ENCODE measurements at regions not wholly inside any gene's neighbourhood (a gene's known extent, or its start where the extent isn't known, plus 50 kb on each side); places are given as distances from the start of the nearest gene placed in this dataset.

- Histone ChIP-seq H3K36me3 (no peaks in the 10 kb centered on the region), H3K27me3 (no peaks in the 10 kb centered on the region), H3K27ac (no peak overlapping the region), H3K4me3 (no peak overlapping the region), H3K9me3 (no peaks in the 10 kb centered on the region), H3K4me1 (no peaks in the 10 kb centered on the region)
- no peak for TF ChIP-seq CTCF (IDR thresholded peaks at IDR 0.05)
- no peak for TF ChIP-seq POLR2A (IDR thresholded peaks at IDR 0.05)
- no peak for TF ChIP-seq POLR2AphosphoS5 (IDR thresholded peaks at IDR 0.05)
- intact Hi-C loops (cut with DNase I; ENCODE audit: low total_unique reads), result loop anchor here (2.0 kb wide), 1 partner anchor 60 kb away; no protein-coding TSS in a partner anchor
- no peak for DNase-seq (ENCODE audit: low spot score in 2 of 2)
Measured at GRCh38 chr15:97686324-97686723, 274.2 kb upstream of the ARRDC4 start.

GRCh38 chr15:97687654-97688053 is 272.8 kb upstream of the ARRDC4 start:
- no peak for DNase-seq (ENCODE audit: low spot score in 2 of 2)
- Histone ChIP-seq H3K36me3 (no peaks in the 10 kb centered on the region), H3K4me1 (no peaks in the 10 kb centered on the region), H3K9me3 (no peaks in the 10 kb centered on the region), H3K27ac (no peak overlapping the region), H3K4me3 (no peak overlapping the region), H3K27me3 (no peaks in the 10 kb centered on the region)
- intact Hi-C loops (cut with DNase I; ENCODE audit: low total_unique reads), result loop anchor here (2.0 kb wide), 1 partner anchor 61 kb away; no protein-coding TSS in a partner anchor
- TF ChIP-seq POLR2A (IDR thresholded peaks at IDR 0.05) (no peak), POLR2AphosphoS5 (IDR thresholded peaks at IDR 0.05) (no peak), CTCF (IDR thresholded peaks at IDR 0.05) (no peak)

GRCh38 chr15:97688177-97688576 is 272.3 kb upstream of the ARRDC4 start:
- no peaks in the 10 kb centered on the region for H3K4me1 ChIP-seq
- H3K9me3 ChIP-seq, result no peaks in the 10 kb centered on the region
- no peak overlapping the region for H3K27ac ChIP-seq
- TF ChIP-seq CTCF (IDR thresholded peaks at IDR 0.05) (no peak), POLR2A (IDR thresholded peaks at IDR 0.05) (no peak), POLR2AphosphoS5 (IDR thresholded peaks at IDR 0.05) (no peak)
- no peak for DNase-seq (ENCODE audit: low spot score in 2 of 2)
- intact Hi-C loops (cut with DNase I; ENCODE audit: low total_unique reads), result no loop called here
- no peak overlapping the region for H3K4me3 ChIP-seq
- H3K36me3 ChIP-seq, result no peaks in the 10 kb centered on the region
- no peaks in the 10 kb centered on the region for H3K27me3 ChIP-seq

- Histone ChIP-seq H3K4me3 (no peak overlapping the region), H3K9me3 (no peaks in the 10 kb centered on the region), H3K4me1 (no peaks in the 10 kb centered on the region), H3K27me3 (no peaks in the 10 kb centered on the region), H3K36me3 (no peaks in the 10 kb centered on the region), H3K27ac (no peak overlapping the region)
- TF ChIP-seq POLR2AphosphoS5 (IDR thresholded peaks at IDR 0.05) (no peak), POLR2A (IDR thresholded peaks at IDR 0.05) (no peak), CTCF (IDR thresholded peaks at IDR 0.05) (no peak)
- intact Hi-C loops (cut with DNase I; ENCODE audit: low total_unique reads), result no loop called here
- no peak for DNase-seq (ENCODE audit: low spot score in 2 of 2)
Measured at GRCh38 chr15:97688886-97689285, 271.6 kb upstream of the ARRDC4 start.

GRCh38 chr15:97691078-97691477 is 269.4 kb upstream of the ARRDC4 start:
- no peaks in the 10 kb centered on the region for H3K9me3 ChIP-seq
- no peaks in the 10 kb centered on the region for H3K27me3 ChIP-seq
- H3K4me3 ChIP-seq, result no peak overlapping the region
- intact Hi-C loops (cut with DNase I; ENCODE audit: low total_unique reads), result no loop called here
- no peak for DNase-seq (ENCODE audit: low spot score in 2 of 2)
- no peaks in the 10 kb centered on the region for H3K36me3 ChIP-seq
- TF ChIP-seq POLR2AphosphoS5 (IDR thresholded peaks at IDR 0.05), result no peak
- TF ChIP-seq CTCF (IDR thresholded peaks at IDR 0.05), result no peak
- no peak for TF ChIP-seq POLR2A (IDR thresholded peaks at IDR 0.05)
- H3K4me1 ChIP-seq, result no peaks in the 10 kb centered on the region
- H3K27ac ChIP-seq, result no peak overlapping the region

Data from breast epithelium (tissue), 4 donors.